MM.1S (cell line): ENCODE measurements at regions not wholly inside any gene's neighbourhood (a gene's known extent, or its start where the extent isn't known, plus 50 kb on each side); places are given as distances from the start of the nearest gene placed in this dataset.

Experiments used
- EZH2 ChIP-seq: fragments of 300-600 bp; sonication (generic); optimal IDR thresholded peaks from 2 replicates; pipeline ENCODE3; 2017; ENCODE audit warnings: low read depth, mild to moderate bottlenecking, antibody characterized with exemption, low read length, mixed read lengths
- TF ChIP-seq, protein P1 (sequence below): fragments of 300-600 bp; sonication (generic); IDR thresholded peaks from 2 replicates; pipeline ENCODE4 v1.5.1; 2016; ENCODE audit warnings: antibody characterized with exemption, low read length, mixed read lengths

GRCh38 chr1:177812144-177812543 is 157.7 kb downstream of the SEC16B start:
- TF ChIP-seq, protein P1, sequence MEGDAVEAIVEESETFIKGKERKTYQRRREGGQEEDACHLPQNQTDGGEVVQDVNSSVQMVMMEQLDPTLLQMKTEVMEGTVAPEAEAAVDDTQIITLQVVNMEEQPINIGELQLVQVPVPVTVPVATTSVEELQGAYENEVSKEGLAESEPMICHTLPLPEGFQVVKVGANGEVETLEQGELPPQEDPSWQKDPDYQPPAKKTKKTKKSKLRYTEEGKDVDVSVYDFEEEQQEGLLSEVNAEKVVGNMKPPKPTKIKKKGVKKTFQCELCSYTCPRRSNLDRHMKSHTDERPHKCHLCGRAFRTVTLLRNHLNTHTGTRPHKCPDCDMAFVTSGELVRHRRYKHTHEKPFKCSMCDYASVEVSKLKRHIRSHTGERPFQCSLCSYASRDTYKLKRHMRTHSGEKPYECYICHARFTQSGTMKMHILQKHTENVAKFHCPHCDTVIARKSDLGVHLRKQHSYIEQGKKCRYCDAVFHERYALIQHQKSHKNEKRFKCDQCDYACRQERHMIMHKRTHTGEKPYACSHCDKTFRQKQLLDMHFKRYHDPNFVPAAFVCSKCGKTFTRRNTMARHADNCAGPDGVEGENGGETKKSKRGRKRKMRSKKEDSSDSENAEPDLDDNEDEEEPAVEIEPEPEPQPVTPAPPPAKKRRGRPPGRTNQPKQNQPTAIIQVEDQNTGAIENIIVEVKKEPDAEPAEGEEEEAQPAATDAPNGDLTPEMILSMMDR: no peak
- no peak for TF ChIP-seq EZH2
